Glutamatergic neuron (in vitro differentiated cells): ENCODE measurements at regions not wholly inside any gene's neighbourhood (a gene's known extent, or its start where the extent isn't known, plus 50 kb on each side); places are given as distances from the start of the nearest gene placed in this dataset.

Experiments used
- DNase-seq: peaks from one replicate; pipeline ENCODE4 v3.0.0; 2022
- H3K27ac Mint-ChIP-seq: one replicate; pipeline ENCODE4 v1.8.0; 2020; ENCODE audit warnings: mild to moderate bottlenecking, mixed read lengths, inconsistent platforms; ENCODE audit not compliant: unreplicated experiment
- H3K27me3 Mint-ChIP-seq: one replicate; pipeline ENCODE4 v1.8.0; 2020; ENCODE audit warnings: mild to moderate bottlenecking, moderate library complexity, mixed read lengths, inconsistent platforms; ENCODE audit not compliant: unreplicated experiment
- H3K36me3 Mint-ChIP-seq: one replicate; pipeline ENCODE4 v1.8.0; 2020; ENCODE audit warnings: mild to moderate bottlenecking, mixed read lengths, inconsistent platforms; ENCODE audit not compliant: unreplicated experiment
- H3K4me1 Mint-ChIP-seq: one replicate; pipeline ENCODE4 v1.8.0; 2020; ENCODE audit warnings: mild to moderate bottlenecking, low read depth, mixed read lengths, inconsistent platforms; ENCODE audit not compliant: unreplicated experiment
- H3K4me3 Mint-ChIP-seq: one replicate; pipeline ENCODE4 v1.8.0; 2020; ENCODE audit warnings: mild to moderate bottlenecking, mixed read lengths, inconsistent platforms; ENCODE audit not compliant: unreplicated experiment
- H3K9me3 Mint-ChIP-seq: one replicate; pipeline ENCODE4 v1.8.0; 2020; ENCODE audit warnings: mild to moderate bottlenecking, moderate library complexity, mixed read lengths, inconsistent platforms; ENCODE audit not compliant: unreplicated experiment
- CTCF ChIP-seq: fragments of 200-600 bp; sonication (generic); IDR thresholded peaks from one replicate; pipeline ENCODE4 v1.5.0; 2021; ENCODE audit not compliant: partially characterized antibody, unreplicated experiment

DNA sequence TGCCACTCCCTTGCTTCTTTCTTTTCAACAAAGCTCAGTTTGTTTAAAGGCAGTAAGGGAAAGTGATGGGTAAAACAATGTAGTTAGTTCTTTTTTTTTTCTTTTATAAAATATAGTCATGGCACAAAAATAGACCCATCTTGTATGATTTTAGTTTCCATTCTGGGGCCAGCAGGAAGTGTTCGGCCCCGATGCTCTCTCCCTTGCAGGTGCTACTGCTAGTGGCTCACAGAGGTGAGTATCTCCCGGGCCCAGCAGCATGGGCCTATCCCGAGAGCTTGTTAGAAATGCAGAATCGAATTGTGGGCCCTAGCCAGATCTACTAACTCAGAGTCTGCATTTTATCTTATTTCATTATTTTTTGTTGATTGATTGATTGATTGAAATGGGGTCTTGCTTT, 78.7 kb downstream of the SYNE3 start:
- peaks cover 8% of the 10 kb centered on the region for H3K27me3 Mint-ChIP-seq
- H3K9me3 Mint-ChIP-seq: peaks cover 3% of the 10 kb centered on the region
- H3K4me3 Mint-ChIP-seq: no peak overlapping the region
- H3K36me3 Mint-ChIP-seq: peaks cover 15% of the 10 kb centered on the region
- H3K27ac Mint-ChIP-seq: no peak overlapping the region
- peaks cover 1% of the 10 kb centered on the region for H3K4me1 Mint-ChIP-seq
- TF ChIP-seq CTCF: no peak
- DNase-seq: no peak

DNA sequence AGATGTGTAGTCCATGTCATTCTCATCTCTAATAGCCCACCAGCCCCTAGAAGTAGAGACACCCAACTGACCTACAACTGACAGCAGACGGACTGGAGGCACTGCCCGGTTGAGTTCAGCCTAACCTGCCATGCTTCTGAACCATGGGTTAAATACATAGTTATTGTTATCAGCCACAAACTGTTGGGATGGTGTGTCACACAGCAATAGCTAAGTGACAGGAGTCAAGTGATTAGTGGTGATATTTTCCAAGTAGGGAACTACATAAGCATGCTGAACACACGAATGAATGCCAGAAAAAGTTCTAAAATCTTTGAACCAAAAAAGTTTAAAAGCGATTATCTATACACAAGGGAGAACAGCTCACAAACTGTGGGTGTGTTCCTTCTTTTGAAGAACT, 80.1 kb downstream of the SYNE3 start:
- Mint-ChIP-seq H3K4me3 (no peak overlapping the region), H3K27ac (no peak overlapping the region), H3K9me3 (peaks cover 6% of the 10 kb centered on the region), H3K36me3 (peaks cover 15% of the 10 kb centered on the region), H3K4me1 (peaks cover 6% of the 10 kb centered on the region), H3K27me3 (peaks cover 10% of the 10 kb centered on the region)
- no peak for TF ChIP-seq CTCF
- no peak for DNase-seq

DNA sequence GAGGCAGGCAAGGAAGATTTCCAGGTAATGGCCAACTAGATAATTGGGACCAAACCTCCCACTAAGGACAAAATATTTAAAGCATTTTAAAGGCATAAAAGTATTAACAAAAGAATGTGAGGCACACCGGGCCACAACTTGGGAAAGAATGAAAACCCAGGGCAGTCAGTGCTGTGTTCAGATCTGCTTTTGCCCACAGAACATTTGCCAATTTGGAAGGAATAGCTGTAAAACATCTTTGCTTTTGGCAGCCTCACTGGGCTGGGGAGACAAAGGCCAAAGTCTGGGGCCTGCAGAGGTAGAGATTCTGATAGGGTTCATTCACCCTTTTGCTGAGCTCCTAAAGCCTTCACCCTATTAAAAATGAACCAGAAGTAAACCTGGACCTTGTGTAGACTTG, 82.3 kb downstream of the SYNE3 start:
- Mint-ChIP-seq H3K9me3 (peaks cover 8% of the 10 kb centered on the region), H3K4me1 (peaks cover 6% of the 10 kb centered on the region), H3K4me3 (no peak overlapping the region), H3K27ac (no peak overlapping the region), H3K27me3 (peaks cover 6% of the 10 kb centered on the region), H3K36me3 (peaks cover 15% of the 10 kb centered on the region)
- no peak for DNase-seq
- no peak for TF ChIP-seq CTCF

DNA sequence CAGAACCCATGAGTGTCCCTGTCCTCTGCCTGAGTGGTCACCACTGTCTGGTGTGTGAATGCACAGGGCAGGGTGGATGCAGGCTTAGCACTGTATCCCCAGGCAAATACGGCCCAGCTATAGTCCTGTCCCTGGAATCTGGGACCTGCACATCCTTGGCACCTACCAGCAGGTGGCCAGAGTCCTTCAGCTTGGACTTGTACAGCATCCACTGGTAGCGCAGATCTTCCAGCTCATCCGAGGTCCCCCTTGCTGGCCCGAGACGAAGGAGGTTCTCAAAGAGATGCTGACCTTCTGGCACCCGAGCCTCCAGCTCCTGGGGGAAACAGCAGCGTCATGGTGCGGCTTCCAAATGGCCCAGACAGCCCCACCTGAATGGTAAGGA, 83.4 kb downstream of the SYNE3 start:
- H3K4me1 Mint-ChIP-seq: peaks cover 6% of the 10 kb centered on the region
- DNase-seq: no peak

More for the DNA sequence above, 83.4 kb downstream of the SYNE3 start:
- Mint-ChIP-seq H3K27me3 (peaks cover 6% of the 10 kb centered on the region), H3K4me3 (no peak overlapping the region), H3K9me3 (peaks cover 8% of the 10 kb centered on the region), H3K27ac (no peak overlapping the region), H3K36me3 (peaks cover 15% of the 10 kb centered on the region)
- no peak for TF ChIP-seq CTCF
